ENCODE measurements at regions not wholly inside any gene's neighbourhood (a gene's known extent, or its start where the extent isn't known, plus 50 kb on each side); places are given as distances from the start of the nearest gene placed in this dataset.
A peak's percentile ranks its signal among the peaks of the same experiment; 100 is the strongest.

GRCh38 chr5:158074992-158075769, 216.2 kb upstream of the CLINT1 start:
- H3K79me2 ChIP-seq (ENCODE audit: insufficient read depth, low read length) = no peaks in the 10 kb centered on the region
- H3K9ac ChIP-seq (ENCODE audit: insufficient read depth, low read depth, low read length) = no peak overlapping the region
- no peak for FAIRE-seq
- ChIA-PET CTCF (ENCODE audit: low intra/inter-chr PET ratio, low total read pairs) (interaction anchor here (0.7 to 1.4 kb wide), 2 partner anchors 1032 to 1058 kb away, joined by 3 to 8 read pairs; no protein-coding TSS in a partner anchor), POLR2A (no interaction called here)
- no peak overlapping the region for H3K4me2 ChIP-seq (ENCODE audit: low read depth, low read length)
- ATAC-seq = peak; percentile 89
- H3K4me1 ChIP-seq (ENCODE audit: insufficient read depth, low read length) = no peaks in the 10 kb centered on the region
- no TSS peak for BruUV-seq (replicated peaks)
- intact Hi-C loops (cut with micrococcal nuclease; ENCODE audit: unreplicated experiment) (loop anchor here (1.0 kb wide), 1 partner anchor 1032 kb away; no protein-coding TSS in a partner anchor), in situ Hi-C loops (cut with HindIII; ENCODE audit: extremely low pct_ligation_motif_present, low pct_unique_long_range_greater_than_20kb) (loop anchor here (10.0 kb wide), 1 partner anchor 1030 kb away; no protein-coding TSS in a partner anchor)
- H3K4me3 ChIP-seq (replicated peaks in 1 of 3; ENCODE audit: insufficient read depth in 1 of 3, low read depth in 2 of 3, low read length in 3 of 3) = no peak overlapping the region
- DNase-seq (ENCODE audit: low spot score) = peak; percentile 10
- no peaks in the 10 kb centered on the region for H3K36me3 ChIP-seq (replicated peaks in 1 of 2; ENCODE audit: control insufficient read depth in 1 of 2, insufficient read depth in 2 of 2, low read length in 2 of 2)
- H3K9me3 ChIP-seq (ENCODE audit: low read length) = no peaks in the 10 kb centered on the region
- H3K27me3 ChIP-seq (ENCODE audit: control insufficient read depth in 1 of 2, insufficient read depth in 2 of 2, low read length in 2 of 2) = no peaks in the 10 kb centered on the region
- H3K27ac ChIP-seq (ENCODE audit: extremely low read length, insufficient read depth, low read length) = no peak overlapping the region
- H2AFZ ChIP-seq (ENCODE audit: low read length) = no peak overlapping the region
- no peaks in the 10 kb centered on the region for H4K20me1 ChIP-seq (ENCODE audit: insufficient read depth, low read length)
- WGBS (ENCODE audit: low lambda C conversion rate) = 25% methylated on average over 12 of the region's 12 CpGs
- TF ChIP-seq ARNT (IDR thresholded peaks at IDR 0.05) (no peak), ZNF569 (CRISPR knock-in tag; IDR thresholded peaks at IDR 0.05; ENCODE audit: borderline replicate concordance) (no peak), MED13 (CRISPR knock-in tag; IDR thresholded peaks at IDR 0.05) (no peak), RXRA (CRISPR knock-in tag; IDR thresholded peaks at IDR 0.05) (no peak), ZBED4 (CRISPR knock-in tag; IDR thresholded peaks at IDR 0.05; ENCODE audit: borderline replicate concordance) (no peak), ZNF317 (CRISPR knock-in tag; IDR thresholded peaks at IDR 0.05) (no peak), RFX1 (IDR thresholded peaks at IDR 0.05) (peak; percentile 1; the same call in 1 of the 2 replicates), ZNF547 (CRISPR knock-in tag; IDR thresholded peaks at IDR 0.05) (no peak), THAP8 (CRISPR knock-in tag; IDR thresholded peaks at IDR 0.05; ENCODE audit: borderline replicate concordance) (no peak), ZBTB43 (CRISPR knock-in tag; conservative IDR thresholded peaks at IDR 0.05) (no peak), ZBTB42 (CRISPR knock-in tag; IDR thresholded peaks at IDR 0.05) (no peak), RORA (CRISPR knock-in tag; IDR thresholded peaks at IDR 0.05) (no peak), ZBTB39 (CRISPR knock-in tag; IDR thresholded peaks at IDR 0.05) (no peak), SALL1 (CRISPR knock-in tag; IDR thresholded peaks at IDR 0.05) (no peak), YEATS2 (CRISPR knock-in tag; IDR thresholded peaks at IDR 0.05; ENCODE audit: borderline replicate concordance) (no peak), SPEN (CRISPR knock-in tag; IDR thresholded peaks at IDR 0.05; ENCODE audit: low read depth) (no peak)
